GM23338 (cell line): ENCODE measurements at regions not wholly inside any gene's neighbourhood (a gene's known extent, or its start where the extent isn't known, plus 50 kb on each side); places are given as distances from the start of the nearest gene placed in this dataset.
A peak's percentile ranks its signal among the peaks of the same experiment; 100 is the strongest.

Experiments used
- ATAC-seq: fragments of 200-7000 bp; cut with Tn5 transposase; 3 replicates; pipeline ENCODE4 v1.9.1; 2020
- DNase-seq: peaks from one replicate; pipeline ENCODE4 v3.0.0-alpha.2; 2015; ENCODE audit warnings: low spot score
- H2AFZ ChIP-seq: fragments of 200-600 bp; sonication (generic); 2 replicates; pipeline ENCODE4 v1.8.0; 2016; ENCODE audit warnings: antibody characterized with exemption, mild to moderate bottlenecking, moderate library complexity
- H3F3A ChIP-seq: fragments of 200-600 bp; sonication (generic); replicated peaks from 2 replicates; pipeline ENCODE4 v1.8.0; 2017; ENCODE audit warnings: antibody characterized with exemption, mixed run types, low read depth
- H3K27ac ChIP-seq: fragments of 200-600 bp; sonication (generic); 2 replicates; pipeline ENCODE4 v1.6.1; 2016; ENCODE audit warnings: low read depth
- H3K27me3 ChIP-seq: fragments of 200-600 bp; sonication (generic); 2 replicates; pipeline ENCODE4 v1.8.0; 2016; ENCODE audit warnings: mild to moderate bottlenecking, mixed run types, moderate library complexity; ENCODE audit not compliant: insufficient read depth
- H3K36me3 ChIP-seq: fragments of 200-600 bp; sonication (generic); 2 replicates; pipeline ENCODE4 v1.8.0; 2016; ENCODE audit warnings: mild to moderate bottlenecking; ENCODE audit not compliant: insufficient read depth
- H3K4me1 ChIP-seq: fragments of 200-600 bp; sonication (generic); 2 replicates; pipeline ENCODE4 v1.8.0; 2016; ENCODE audit warnings: mild to moderate bottlenecking, moderate library complexity; ENCODE audit not compliant: insufficient read depth
- H3K4me2 ChIP-seq: fragments of 200-600 bp; sonication (generic); 2 replicates; pipeline ENCODE4 v1.7.1; 2017; ENCODE audit warnings: mixed run types
- H3K4me3 ChIP-seq: fragments of 200-600 bp; sonication (generic); 2 replicates; pipeline ENCODE4 v1.6.1; 2016; ENCODE audit warnings: mixed run types
- H3K79me2 ChIP-seq: fragments of 200-600 bp; sonication (generic); replicated peaks from 2 replicates; pipeline ENCODE4 v1.8.0; 2017; ENCODE audit warnings: mild to moderate bottlenecking; ENCODE audit not compliant: insufficient read depth
- H3K9me2 ChIP-seq: fragments of 200-600 bp; sonication (generic); 2 replicates; pipeline ENCODE4 v1.8.0; 2017; ENCODE audit not compliant: insufficient read depth
- H4K20me1 ChIP-seq: fragments of 200-600 bp; sonication (generic); replicated peaks from 2 replicates; pipeline ENCODE4 v1.8.0; 2017; ENCODE audit warnings: mild to moderate bottlenecking; ENCODE audit not compliant: insufficient read depth
- H3K27ac Mint-ChIP-seq: 2 replicates; pipeline ENCODE4 v1.8.0; 2020; ENCODE audit warnings: inconsistent platforms, mild to moderate bottlenecking, moderate library complexity, mixed read lengths
- H3K27me3 Mint-ChIP-seq: 3 replicates; pipeline ENCODE4 v1.8.0; 2022; ENCODE audit warnings: low read depth, mild to moderate bottlenecking, moderate library complexity, mixed read lengths, inconsistent platforms; ENCODE audit not compliant: insufficient read depth, poor library complexity
- H3K36me3 Mint-ChIP-seq: 3 replicates; pipeline ENCODE4 v1.8.0; 2021; ENCODE audit warnings: low read depth, mild to moderate bottlenecking, inconsistent platforms, moderate library complexity, mixed read lengths
- H3K4me1 Mint-ChIP-seq: 3 replicates; pipeline ENCODE4 v1.8.0; 2020; ENCODE audit warnings: mild to moderate bottlenecking, inconsistent platforms, mixed read lengths
- H3K4me3 Mint-ChIP-seq: 3 replicates; pipeline ENCODE4 v1.8.0; 2021; ENCODE audit warnings: moderate library complexity, mild to moderate bottlenecking, inconsistent platforms, mixed read lengths
- H3K9me3 Mint-ChIP-seq: 3 replicates; pipeline ENCODE4 v1.8.0; 2020; ENCODE audit warnings: moderate library complexity, mild to moderate bottlenecking, inconsistent platforms, mixed read lengths
- EZH2 ChIP-seq: fragments of 200-600 bp; sonication (generic); IDR thresholded peaks from one replicate; pipeline ENCODE4 v1.8.0; 2017; ENCODE audit warnings: antibody characterized with exemption, mild to moderate bottlenecking, low read depth; ENCODE audit not compliant: unreplicated experiment
- EZH2phosphoT487 ChIP-seq: fragments of 200-600 bp; sonication (generic); IDR thresholded peaks from one replicate; pipeline ENCODE4 v1.8.1; 2018; ENCODE audit warnings: antibody characterized with exemption; ENCODE audit not compliant: unreplicated experiment
- JUNB ChIP-seq: IDR thresholded peaks from one replicate; pipeline ENCODE4 v1.6.1; 2016; ENCODE audit warnings: antibody characterized with exemption; ENCODE audit not compliant: unreplicated experiment
- NANOG ChIP-seq: IDR thresholded peaks from 2 replicates; pipeline ENCODE4 v1.6.1; 2016; ENCODE audit warnings: antibody characterized with exemption, borderline replicate concordance
- ZNF114 ChIP-seq: fragments of 250-450 bp; sonication (Bioruptor Pico); IDR thresholded peaks from 2 replicates; pipeline ENCODE4 v1.5.0; 2020; ENCODE audit warnings: mild to moderate bottlenecking, moderate library complexity
- ZNF331 ChIP-seq: fragments of 250-450 bp; sonication (Bioruptor Pico); IDR thresholded peaks from 2 replicates; pipeline ENCODE4 v1.5.0; 2020; ENCODE audit warnings: low read depth, mild to moderate bottlenecking, moderate library complexity
- TF ChIP-seq, protein P1 (sequence below): IDR thresholded peaks from one replicate; pipeline ENCODE4 v1.6.1; 2018; ENCODE audit warnings: antibody characterized with exemption; ENCODE audit not compliant: unreplicated experiment
- TF ChIP-seq, protein P2 (sequence below): IDR thresholded peaks from 2 replicates; pipeline ENCODE4 v1.6.1; 2016; ENCODE audit warnings: antibody characterized with exemption
- TF ChIP-seq, protein P3 (sequence below): fragments of 250-450 bp; sonication (Bioruptor Pico); IDR thresholded peaks from 2 replicates; pipeline ENCODE4 v1.5.0; 2020; ENCODE audit warnings: mild to moderate bottlenecking, moderate library complexity

DNA sequence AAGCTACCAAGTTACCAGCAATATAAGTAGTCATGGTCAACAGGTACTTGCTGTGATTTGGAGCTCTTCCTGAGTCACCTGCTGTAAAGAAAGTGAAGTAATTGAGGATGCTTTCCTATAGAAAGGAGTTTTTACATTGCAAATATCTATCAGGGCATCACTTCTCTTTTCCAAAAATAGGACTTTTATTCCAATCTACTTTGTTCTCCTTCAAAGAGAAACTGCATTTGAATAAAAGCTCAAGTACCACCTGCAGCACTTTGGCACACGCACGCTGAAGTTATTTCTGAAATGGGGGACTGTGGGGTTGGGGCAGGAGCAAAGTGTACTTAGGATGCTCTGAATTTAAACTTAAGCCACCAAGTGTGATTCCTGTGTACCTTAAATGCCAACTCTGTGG is 81.8 kb upstream of the PRKAR2B start (continued):
- TF ChIP-seq, protein P1, sequence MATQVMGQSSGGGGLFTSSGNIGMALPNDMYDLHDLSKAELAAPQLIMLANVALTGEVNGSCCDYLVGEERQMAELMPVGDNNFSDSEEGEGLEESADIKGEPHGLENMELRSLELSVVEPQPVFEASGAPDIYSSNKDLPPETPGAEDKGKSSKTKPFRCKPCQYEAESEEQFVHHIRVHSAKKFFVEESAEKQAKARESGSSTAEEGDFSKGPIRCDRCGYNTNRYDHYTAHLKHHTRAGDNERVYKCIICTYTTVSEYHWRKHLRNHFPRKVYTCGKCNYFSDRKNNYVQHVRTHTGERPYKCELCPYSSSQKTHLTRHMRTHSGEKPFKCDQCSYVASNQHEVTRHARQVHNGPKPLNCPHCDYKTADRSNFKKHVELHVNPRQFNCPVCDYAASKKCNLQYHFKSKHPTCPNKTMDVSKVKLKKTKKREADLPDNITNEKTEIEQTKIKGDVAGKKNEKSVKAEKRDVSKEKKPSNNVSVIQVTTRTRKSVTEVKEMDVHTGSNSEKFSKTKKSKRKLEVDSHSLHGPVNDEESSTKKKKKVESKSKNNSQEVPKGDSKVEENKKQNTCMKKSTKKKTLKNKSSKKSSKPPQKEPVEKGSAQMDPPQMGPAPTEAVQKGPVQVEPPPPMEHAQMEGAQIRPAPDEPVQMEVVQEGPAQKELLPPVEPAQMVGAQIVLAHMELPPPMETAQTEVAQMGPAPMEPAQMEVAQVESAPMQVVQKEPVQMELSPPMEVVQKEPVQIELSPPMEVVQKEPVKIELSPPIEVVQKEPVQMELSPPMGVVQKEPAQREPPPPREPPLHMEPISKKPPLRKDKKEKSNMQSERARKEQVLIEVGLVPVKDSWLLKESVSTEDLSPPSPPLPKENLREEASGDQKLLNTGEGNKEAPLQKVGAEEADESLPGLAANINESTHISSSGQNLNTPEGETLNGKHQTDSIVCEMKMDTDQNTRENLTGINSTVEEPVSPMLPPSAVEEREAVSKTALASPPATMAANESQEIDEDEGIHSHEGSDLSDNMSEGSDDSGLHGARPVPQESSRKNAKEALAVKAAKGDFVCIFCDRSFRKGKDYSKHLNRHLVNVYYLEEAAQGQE = no peak
- TF ChIP-seq EZH2phosphoT487 (no peak), ZNF331 (CRISPR knock-in tag) (no peak), EZH2 (no peak), ZNF114 (CRISPR knock-in tag) (no peak)
- TF ChIP-seq, protein P2, sequence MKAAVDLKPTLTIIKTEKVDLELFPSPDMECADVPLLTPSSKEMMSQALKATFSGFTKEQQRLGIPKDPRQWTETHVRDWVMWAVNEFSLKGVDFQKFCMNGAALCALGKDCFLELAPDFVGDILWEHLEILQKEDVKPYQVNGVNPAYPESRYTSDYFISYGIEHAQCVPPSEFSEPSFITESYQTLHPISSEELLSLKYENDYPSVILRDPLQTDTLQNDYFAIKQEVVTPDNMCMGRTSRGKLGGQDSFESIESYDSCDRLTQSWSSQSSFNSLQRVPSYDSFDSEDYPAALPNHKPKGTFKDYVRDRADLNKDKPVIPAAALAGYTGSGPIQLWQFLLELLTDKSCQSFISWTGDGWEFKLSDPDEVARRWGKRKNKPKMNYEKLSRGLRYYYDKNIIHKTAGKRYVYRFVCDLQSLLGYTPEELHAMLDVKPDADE = no peak

DNA sequence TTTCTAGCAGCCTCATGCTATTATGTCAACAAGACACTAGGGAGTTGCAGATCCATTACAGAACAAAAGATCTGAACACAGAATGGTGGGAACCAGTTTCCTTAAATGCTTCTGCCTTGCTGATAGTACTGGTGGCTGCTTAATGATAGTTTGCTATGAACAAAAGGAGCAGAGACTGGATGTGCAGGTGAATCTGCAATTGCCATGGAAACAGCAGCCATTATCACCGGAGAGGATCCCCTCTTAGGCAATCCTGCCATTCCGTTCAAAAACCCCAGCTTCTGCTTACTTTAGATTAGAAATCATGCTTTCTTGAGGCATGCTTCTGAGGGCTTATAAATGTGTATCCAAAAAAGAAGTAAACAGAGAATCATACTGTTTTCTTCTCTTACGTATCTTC is 80.0 kb upstream of the PRKAR2B start:
- Histone ChIP-seq H2AFZ (no peak overlapping the region), H3K79me2 (no peaks in the 10 kb centered on the region), H3K4me2 (no peak overlapping the region), H3K27ac (no peak overlapping the region), H4K20me1 (no peaks in the 10 kb centered on the region), H3F3A (no peaks in the 10 kb centered on the region), H3K9me2 (no peaks in the 10 kb centered on the region), H3K4me1 (peaks cover 42% of the 10 kb centered on the region), H3K4me3 (no peak overlapping the region), H3K27me3 (no peaks in the 10 kb centered on the region), H3K36me3 (no peaks in the 10 kb centered on the region)
- peak; percentile 23 for DNase-seq
- H3K4me3 Mint-ChIP-seq = no peak overlapping the region
- no peak overlapping the region for H3K27ac Mint-ChIP-seq
- no peaks in the 10 kb centered on the region for H3K36me3 Mint-ChIP-seq
- peaks cover 21% of the 10 kb centered on the region for H3K4me1 Mint-ChIP-seq
- H3K27me3 Mint-ChIP-seq = peaks cover 4% of the 10 kb centered on the region
- H3K9me3 Mint-ChIP-seq = peaks cover 5% of the 10 kb centered on the region; the same call in 2 of the 3 replicates
- ATAC-seq = no peak
- TF ChIP-seq, protein P1 = no peak
- TF ChIP-seq JUNB (no peak), NANOG (no peak), ZNF331 (CRISPR knock-in tag) (no peak)
- TF ChIP-seq, protein P3, sequence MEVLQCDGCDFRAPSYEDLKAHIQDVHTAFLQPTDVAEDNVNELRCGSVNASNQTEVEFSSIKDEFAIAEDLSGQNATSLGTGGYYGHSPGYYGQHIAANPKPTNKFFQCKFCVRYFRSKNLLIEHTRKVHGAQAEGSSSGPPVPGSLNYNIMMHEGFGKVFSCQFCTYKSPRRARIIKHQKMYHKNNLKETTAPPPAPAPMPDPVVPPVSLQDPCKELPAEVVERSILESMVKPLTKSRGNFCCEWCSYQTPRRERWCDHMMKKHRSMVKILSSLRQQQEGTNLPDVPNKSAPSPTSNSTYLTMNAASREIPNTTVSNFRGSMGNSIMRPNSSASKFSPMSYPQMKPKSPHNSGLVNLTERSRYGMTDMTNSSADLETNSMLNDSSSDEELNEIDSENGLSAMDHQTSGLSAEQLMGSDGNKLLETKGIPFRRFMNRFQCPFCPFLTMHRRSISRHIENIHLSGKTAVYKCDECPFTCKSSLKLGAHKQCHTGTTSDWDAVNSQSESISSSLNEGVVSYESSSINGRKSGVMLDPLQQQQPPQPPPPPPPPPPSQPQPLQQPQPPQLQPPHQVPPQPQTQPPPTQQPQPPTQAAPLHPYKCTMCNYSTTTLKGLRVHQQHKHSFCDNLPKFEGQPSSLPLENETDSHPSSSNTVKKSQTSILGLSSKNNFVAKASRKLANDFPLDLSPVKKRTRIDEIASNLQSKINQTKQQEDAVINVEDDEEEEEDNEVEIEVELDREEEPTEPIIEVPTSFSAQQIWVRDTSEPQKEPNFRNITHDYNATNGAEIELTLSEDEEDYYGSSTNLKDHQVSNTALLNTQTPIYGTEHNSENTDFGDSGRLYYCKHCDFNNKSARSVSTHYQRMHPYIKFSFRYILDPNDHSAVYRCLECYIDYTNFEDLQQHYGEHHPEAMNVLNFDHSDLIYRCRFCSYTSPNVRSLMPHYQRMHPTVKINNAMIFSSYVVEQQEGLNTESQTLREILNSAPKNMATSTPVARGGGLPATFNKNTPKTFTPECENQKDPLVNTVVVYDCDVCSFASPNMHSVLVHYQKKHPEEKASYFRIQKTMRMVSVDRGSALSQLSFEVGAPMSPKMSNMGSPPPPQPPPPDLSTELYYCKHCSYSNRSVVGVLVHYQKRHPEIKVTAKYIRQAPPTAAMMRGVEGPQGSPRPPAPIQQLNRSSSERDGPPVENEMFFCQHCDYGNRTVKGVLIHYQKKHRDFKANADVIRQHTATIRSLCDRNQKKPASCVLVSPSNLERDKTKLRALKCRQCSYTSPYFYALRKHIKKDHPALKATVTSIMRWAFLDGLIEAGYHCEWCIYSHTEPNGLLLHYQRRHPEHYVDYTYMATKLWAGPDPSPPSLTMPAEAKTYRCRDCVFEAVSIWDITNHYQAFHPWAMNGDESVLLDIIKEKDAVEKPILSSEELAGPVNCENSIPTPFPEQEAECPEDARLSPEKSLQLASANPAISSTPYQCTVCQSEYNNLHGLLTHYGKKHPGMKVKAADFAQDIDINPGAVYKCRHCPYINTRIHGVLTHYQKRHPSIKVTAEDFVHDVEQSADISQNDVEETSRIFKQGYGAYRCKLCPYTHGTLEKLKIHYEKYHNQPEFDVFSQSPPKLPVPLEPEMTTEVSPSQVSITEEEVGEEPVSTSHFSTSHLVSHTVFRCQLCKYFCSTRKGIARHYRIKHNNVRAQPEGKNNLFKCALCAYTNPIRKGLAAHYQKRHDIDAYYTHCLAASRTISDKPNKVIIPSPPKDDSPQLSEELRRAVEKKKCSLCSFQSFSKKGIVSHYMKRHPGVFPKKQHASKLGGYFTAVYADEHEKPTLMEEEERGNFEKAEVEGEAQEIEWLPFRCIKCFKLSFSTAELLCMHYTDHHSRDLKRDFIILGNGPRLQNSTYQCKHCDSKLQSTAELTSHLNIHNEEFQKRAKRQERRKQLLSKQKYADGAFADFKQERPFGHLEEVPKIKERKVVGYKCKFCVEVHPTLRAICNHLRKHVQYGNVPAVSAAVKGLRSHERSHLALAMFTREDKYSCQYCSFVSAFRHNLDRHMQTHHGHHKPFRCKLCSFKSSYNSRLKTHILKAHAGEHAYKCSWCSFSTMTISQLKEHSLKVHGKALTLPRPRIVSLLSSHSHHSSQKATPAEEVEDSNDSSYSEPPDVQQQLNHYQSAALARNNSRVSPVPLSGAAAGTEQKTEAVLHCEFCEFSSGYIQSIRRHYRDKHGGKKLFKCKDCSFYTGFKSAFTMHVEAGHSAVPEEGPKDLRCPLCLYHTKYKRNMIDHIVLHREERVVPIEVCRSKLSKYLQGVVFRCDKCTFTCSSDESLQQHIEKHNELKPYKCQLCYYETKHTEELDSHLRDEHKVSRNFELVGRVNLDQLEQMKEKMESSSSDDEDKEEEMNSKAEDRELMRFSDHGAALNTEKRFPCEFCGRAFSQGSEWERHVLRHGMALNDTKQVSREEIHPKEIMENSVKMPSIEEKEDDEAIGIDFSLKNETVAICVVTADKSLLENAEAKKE = no peak
- TF ChIP-seq, protein P2 = no peak
